K562 (cell line): ENCODE measurements at regions not wholly inside any gene's neighbourhood (a gene's known extent, or its start where the extent isn't known, plus 50 kb on each side); places are given as distances from the start of the nearest gene placed in this dataset.

ENCODE experiments used
- ATAC-seq: fragments of 200-7000 bp; cut with Tn5 transposase; 3 replicates; pipeline ENCODE4 v1.9.1; 2020; ENCODE audit warnings: moderate library complexity
- BruUV-seq: library from RNA; stranded (reverse); fragments of 400-500 nt; replicated peaks from 2 replicates; lab custom pipeline; 2021; lab: Mats Ljungman, UMichigan
- CTCF ChIA-PET: fragments of 300-600 bp; formaldehyde crosslinking; extraction: SDS; loops from one replicate; lab custom pipeline; 2021; ENCODE audit warnings: low intra/inter-chr PET ratio; lab: Yijun Ruan, JAX
- POLR2A ChIA-PET: fragments of 300-600, 350-650 bp; sonication (Branson Sonifier 250); formaldehyde crosslinking; extraction: SDS; loops from one replicate; lab custom pipeline; 2021; ENCODE audit warnings: antibody characterized with exemption, inconsistent platforms; lab: Yijun Ruan, JAX
- DNase-seq, 4 experiments: peaks; one replicate each; pipeline versions ENCODE4 v3.0.0 to v3.0.0-alpha.2; 2011 to 2018; ENCODE audit warnings: low spot score in 3 of 4, mixed read lengths in 3 of 4; ENCODE audit errors: extremely low read depth in 1 of 4
- FAIRE-seq: peaks from 2 replicates; lab custom pipeline; 2011; peaks lifted over from hg19 to GRCh38; lab: Jason Lieb, UNC
- H2AFZ ChIP-seq: 2 replicates; pipeline ENCODE4 v1.6.0; 2011; ENCODE audit warnings: low read depth, low read length, control low read depth, inconsistent platforms
- H3K27ac ChIP-seq: fragments of 200-600 bp; 3 replicates; pipeline ENCODE4 v1.8.0; 2011; ENCODE audit warnings: low read depth, mild to moderate bottlenecking, control low read depth, inconsistent platforms, low read length, moderate library complexity, mixed read lengths; ENCODE audit errors: extremely low read depth
- H3K27me3 ChIP-seq, 2 experiments: fragments of 300-600 bp in 1 of 2; 2 replicates in 1 of 2; 3 replicates in 1 of 2; pipeline versions ENCODE4 v1.6.0 to v1.8.0; 2011; ENCODE audit warnings: inconsistent platforms in 2 of 2, low read length in 2 of 2, mild to moderate bottlenecking in 1 of 2, mixed read lengths in 1 of 2, moderate library complexity in 1 of 2; ENCODE audit not compliant: control insufficient read depth in 2 of 2, insufficient read depth in 2 of 2
- H3K36me3 ChIP-seq: fragments of 300-600 bp; 3 replicates; pipeline ENCODE4 v1.8.0; 2011; ENCODE audit warnings: mild to moderate bottlenecking, low read length, inconsistent platforms; ENCODE audit not compliant: control insufficient read depth, insufficient read depth
- H3K4me1 ChIP-seq, 2 experiments: fragments of 200-600 bp in 1 of 2; replicated peaks in 1 of 2; 2 replicates in 1 of 2; 3 replicates in 1 of 2; pipeline versions ENCODE4 v1.5.1 to v1.8.0; 2011; ENCODE audit warnings: inconsistent platforms in 2 of 2, low read length in 2 of 2, mild to moderate bottlenecking in 1 of 2, mixed read lengths in 1 of 2, moderate library complexity in 1 of 2; ENCODE audit not compliant: control insufficient read depth in 2 of 2, insufficient read depth in 2 of 2
- H3K4me2 ChIP-seq: 2 replicates; pipeline ENCODE4 v1.6.1; 2011; ENCODE audit warnings: low read length, control low read depth, inconsistent platforms, mixed read lengths; ENCODE audit not compliant: insufficient read depth
- H3K4me3 ChIP-seq: fragments of 200-600 bp; sonication (generic), shearing (Covaris generic); 2 replicates; pipeline ENCODE4 v1.5.1; 2016; ENCODE audit warnings: control low read depth, inconsistent platforms
- H3K79me2 ChIP-seq: fragments of 200-600 bp; 3 replicates; pipeline ENCODE4 v1.8.0; 2011; ENCODE audit warnings: low read length, inconsistent platforms; ENCODE audit not compliant: control insufficient read depth, insufficient read depth
- H3K9ac ChIP-seq, 2 experiments: 2 replicates each; pipeline versions ENCODE4 v1.6.0 to v1.6.1; 2011; ENCODE audit warnings: low read depth in 2 of 2, low read length in 2 of 2, control low read depth in 1 of 2, inconsistent platforms in 1 of 2, mild to moderate bottlenecking in 1 of 2, mixed read lengths in 1 of 2; ENCODE audit not compliant: insufficient read depth in 1 of 2
- H3K9me1 ChIP-seq: one replicate; pipeline ENCODE4 v1.6.0; 2011; ENCODE audit warnings: inconsistent platforms, mild to moderate bottlenecking, low read length, moderate library complexity; ENCODE audit not compliant: control insufficient read depth, insufficient read depth
- H3K9me3 ChIP-seq: replicated peaks from 2 replicates; pipeline ENCODE4 v1.5.1; 2011; ENCODE audit warnings: low read depth, low read length, inconsistent platforms; ENCODE audit not compliant: control insufficient read depth, insufficient read depth
- H4K20me1 ChIP-seq: replicated peaks from 2 replicates; pipeline ENCODE4 v1.6.1; 2011; ENCODE audit warnings: low read length, inconsistent platforms, mixed read lengths; ENCODE audit not compliant: control insufficient read depth, insufficient read depth
- ATF1 ChIP-seq, 2 experiments: fragments of 450-650 bp in 1 of 2; IDR thresholded peaks; 2 replicates each; pipeline ENCODE4 v1.6.1; 2016; ENCODE audit warnings: missing compliant biosample characterization in 1 of 2, missing genetic modification characterization in 1 of 2
- ETV1 ChIP-seq: fragments of 450-650 bp; conservative IDR thresholded peaks from 2 replicates; pipeline ENCODE4 v1.6.1; 2016; ENCODE audit warnings: missing genetic modification characterization, control low read depth, low read depth, missing compliant biosample characterization
- POLR3A ChIP-seq: IDR thresholded peaks from 2 replicates; pipeline ENCODE4 v1.6.1; 2011; ENCODE audit warnings: borderline replicate concordance, mild to moderate bottlenecking, moderate library complexity; ENCODE audit not compliant: insufficient read length, insufficient read depth; ENCODE audit errors: extremely low read depth
- SLC30A9 ChIP-seq: fragments of 250-450 bp; sonication (Bioruptor Pico); IDR thresholded peaks from 2 replicates; pipeline ENCODE4 v1.8.0; 2022; ENCODE audit warnings: mild to moderate bottlenecking, moderate library complexity
- SOX6 ChIP-seq: fragments of 450-650 bp; IDR thresholded peaks from 2 replicates; pipeline ENCODE4 v1.6.1; 2014; ENCODE audit warnings: mild to moderate bottlenecking
- SRSF1 ChIP-seq: fragments of 200-400 bp; formaldehyde crosslinking; IDR thresholded peaks from 2 replicates; pipeline ENCODE4 v1.6.1; 2017; ENCODE audit warnings: mild to moderate bottlenecking, low read depth, low read length, moderate library complexity
- TBP ChIP-seq: optimal IDR thresholded peaks from 2 replicates; pipeline ENCODE3; 2011; ENCODE audit warnings: low read depth, low read length, improper control_type of control experiment
- ZNF740 ChIP-seq, 3 experiments: fragments of 200-800 bp in 1 of 3; sonication (Bioruptor generic) in 1 of 3; sonication (generic) in 1 of 3; formaldehyde crosslinking in 1 of 3; IDR thresholded peaks; 2 replicates each; pipeline versions ENCODE4 v1.6.1 to v1.8.0; 2016 to 2022; ENCODE audit warnings: mild to moderate bottlenecking in 2 of 3, missing compliant biosample characterization in 2 of 3, missing genetic modification characterization in 2 of 3, missing genetic modification reagents in 1 of 3
- WGBS: fragments of 100-300 bp; shearing (Covaris generic); methylation state at CpG from one replicate; pipeline ENCODE4 v1.1.6; 2016; ENCODE audit warnings: low coverage, mixed read lengths; ENCODE audit not compliant: insufficient coverage; ENCODE audit errors: missing lambda C conversion rate; 5-methylcytosine and 5-hydroxymethylcytosine counted together
- in situ Hi-C: fragments of 300-500 bp; cut with MboI; formaldehyde crosslinking; loops from 4 replicates; pipeline ENCODE4 v1.15.0; 2018; ENCODE audit warnings: inconsistent platforms, mixed read lengths
- intact Hi-C: fragments of 100-400 bp; cut with micrococcal nuclease; formaldehyde crosslinking; loops from 2 replicates; pipeline ENCODE4 v1.14.2; 2022

- H3K9ac ChIP-seq, result no peak overlapping the region
- 25% methylated on average over 3 of the region's 3 CpGs for WGBS
- peak overlapping the region; percentile 29; the same call in 1 of the 2 replicates for H2AFZ ChIP-seq
- ChIA-PET CTCF (no interaction called here), POLR2A (interaction anchor here (0.6 to 1.4 kb wide), 5 partner anchors 11 to 178 kb away, joined by 3 to 7 read pairs (median 3); no protein-coding TSS in a partner anchor)
- 0 out of 2 replicates have a peak, but pooled peaks cover 5% of the 10 kb centered on the region for H3K9me3 ChIP-seq
- intact Hi-C loops, result loop anchor here (5.0 kb wide), 3 partner anchors 74 to 154 kb away; no protein-coding TSS in a partner anchor
- peaks cover 5 to 35% of the 10 kb centered on the region in 2 experiments; a peak in 3 of 5 replicates for H3K4me1 ChIP-seq
- no peak overlapping the region for H3K4me3 ChIP-seq
- H3K36me3 ChIP-seq, result no peaks in the 10 kb centered on the region
- in situ Hi-C loops, result no loop called here
- FAIRE-seq (peak; percentile 26), DNase-seq (no peak), ATAC-seq (peak; percentile 55)
- no peak for TF ChIP-seq TBP
- peak; percentile 74 for TF ChIP-seq ETV1 (tag)
- TF ChIP-seq SLC30A9 (CRISPR knock-in tag), result no peak
- 0 out of 2 replicates have a peak, but pooled peaks have one; percentile 41 for TF ChIP-seq SOX6
- peak; percentile 31 for TF ChIP-seq POLR3A
- no peak for TF ChIP-seq ATF1 (CRISPR knock-in tag; IDR thresholded peaks at IDR 0.05)
- TF ChIP-seq ATF1 (tag; IDR thresholded peaks at IDR 0.05), result peak; percentile 9; the same call in 1 of the 2 replicates
- no peak for TF ChIP-seq SRSF1
- peak; percentile 63; the same call in 1 of the 2 replicates for TF ChIP-seq ZNF740 (CRISPR knock-in tag; IDR thresholded peaks at IDR 0.05)
- TF ChIP-seq ZNF740 (tag; IDR thresholded peaks at IDR 0.05), result no peak
- H4K20me1 ChIP-seq, result no peaks in the 10 kb centered on the region
- H3K4me2 ChIP-seq, result no peak overlapping the region; the same call in 1 of the 2 replicates
- no peaks in the 10 kb centered on the region for H3K27me3 ChIP-seq
- no TSS peak for BruUV-seq
- no peaks in the 10 kb centered on the region for H3K9me1 ChIP-seq
- 0 out of 3 replicates have a peak overlapping the region, but pooled peaks have one; percentile 15 for H3K27ac ChIP-seq
- no peaks in the 10 kb centered on the region for H3K79me2 ChIP-seq
Observed at GRCh38 chr12:93243382-93243688, 134.4 kb upstream of the NUDT4 start.
